ELR (cell line): ENCODE measurements at regions not wholly inside any gene's neighbourhood (a gene's known extent, or its start where the extent isn't known, plus 50 kb on each side); places are given as distances from the start of the nearest gene placed in this dataset.

Experiments
- DNase-seq: peaks from one replicate; pipeline ENCODE4 v3.0.0-alpha.2; 2015; ENCODE audit warnings: low read depth

GRCh38 chr18:56545464-56545863 lies 92.9 kb downstream of the TXNL1 start:
- DNase-seq = no peak

- DNase-seq = no peak
Observed at GRCh38 chr18:56542476-56542875, 95.9 kb downstream of the TXNL1 start.

GRCh38 chr18:56541793-56542192 lies 96.6 kb downstream of the TXNL1 start:
- DNase-seq = no peak

DNA sequence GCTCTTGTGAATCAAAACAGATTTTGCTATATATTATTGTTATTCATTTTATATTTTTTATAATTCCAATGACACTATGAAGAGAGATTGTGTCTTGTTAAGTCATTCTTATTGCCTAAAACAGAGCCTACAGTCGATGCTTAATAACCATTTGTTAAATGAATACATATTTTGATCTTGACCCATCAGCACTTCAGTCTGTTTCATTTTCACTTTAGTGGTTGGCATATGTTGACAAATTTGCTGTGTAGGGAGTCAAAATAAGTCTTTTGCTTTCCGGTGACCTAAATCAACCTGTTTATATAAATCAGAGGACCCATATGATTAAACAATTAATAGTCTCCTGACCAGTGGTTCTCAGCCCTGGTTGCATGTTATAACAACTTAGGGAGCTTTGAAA lies 97.1 kb downstream of the TXNL1 start:
- DNase-seq = no peak

DNA sequence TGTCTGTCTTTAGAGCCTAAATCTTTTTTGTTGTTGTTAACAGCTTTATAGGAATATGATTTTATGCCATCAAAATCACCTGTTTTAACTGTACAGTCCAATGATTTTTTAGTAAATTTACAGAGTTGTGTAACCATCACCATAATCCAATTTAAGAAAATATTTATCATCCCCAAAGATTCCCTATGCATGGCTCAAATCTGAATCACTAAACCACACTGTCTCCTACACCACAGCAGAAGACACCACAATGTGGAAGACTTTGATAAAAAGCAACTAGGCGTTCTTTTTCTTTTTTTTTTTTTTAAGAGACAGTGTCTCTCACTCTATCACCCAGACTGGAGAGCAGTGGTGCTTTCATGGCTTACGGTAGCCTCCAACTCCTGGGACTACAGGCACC lies 99.6 kb downstream of the TXNL1 start:
- no peak for DNase-seq

GRCh38 chr18:56532176-56532840 lies 106.1 kb downstream of the TXNL1 start:
- no peak for DNase-seq

- DNase-seq = no peak
Observed at GRCh38 chr18:56522816-56523215, 115.6 kb downstream of the TXNL1 start.

DNA sequence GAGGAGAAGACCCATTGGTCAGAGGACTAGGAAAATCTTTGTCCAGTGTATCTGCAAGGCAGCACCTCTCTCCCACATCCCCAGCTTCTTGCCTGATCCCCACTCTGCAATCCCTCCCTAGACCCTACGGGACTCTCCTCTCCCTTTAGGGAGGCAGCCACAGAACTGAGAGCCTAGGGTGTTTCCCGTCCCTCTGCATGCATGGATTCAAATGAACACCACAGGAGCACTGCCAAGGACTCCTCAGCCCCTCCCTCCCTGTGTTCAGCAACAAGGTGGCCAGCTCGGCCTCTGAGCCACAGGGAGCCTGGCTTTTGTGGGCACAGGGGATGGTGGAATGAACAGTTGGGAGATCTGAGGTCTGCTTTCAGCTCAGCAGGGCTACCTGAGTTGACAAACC lies 117.1 kb downstream of the TXNL1 start:
- no peak for DNase-seq

DNA sequence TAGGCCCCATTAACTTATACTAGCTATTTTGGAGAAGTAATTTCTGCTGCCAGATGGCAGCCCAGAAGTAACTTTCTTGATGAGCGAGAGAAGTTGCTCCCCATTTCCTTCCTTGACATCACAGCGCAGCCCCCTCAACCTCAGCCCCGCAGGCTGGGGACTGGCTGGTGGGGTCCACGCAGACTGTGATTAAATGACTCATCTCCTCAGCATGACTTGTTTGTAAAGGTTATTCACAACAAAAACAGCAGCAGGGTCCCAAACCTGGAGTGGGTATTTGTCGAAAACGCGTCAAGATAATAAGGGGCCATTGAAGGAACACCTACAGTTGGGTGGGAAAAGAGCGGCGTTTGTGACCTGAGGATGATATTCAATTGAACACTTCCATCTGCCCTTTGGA lies 120.6 kb downstream of the TXNL1 start:
- no peak for DNase-seq

DNA sequence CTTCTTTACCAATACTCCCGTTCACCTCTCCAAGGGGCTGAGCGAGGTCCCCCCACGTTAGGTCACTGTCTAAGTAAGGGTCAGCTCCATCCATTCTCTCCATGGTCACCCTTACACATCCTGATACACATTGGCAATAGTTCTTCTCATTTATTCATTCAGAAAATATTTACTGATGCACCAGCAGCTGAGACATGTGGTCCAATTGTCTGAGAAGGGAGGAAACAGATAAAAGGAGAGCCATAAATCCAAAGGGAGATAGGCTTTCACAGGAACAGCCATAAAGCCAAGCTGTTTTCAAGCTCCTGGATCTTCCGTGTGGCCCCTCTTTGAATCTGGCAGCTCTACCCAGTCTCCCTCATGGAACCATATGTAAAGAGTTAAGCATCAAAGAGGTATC lies 121.2 kb downstream of the TXNL1 start:
- DNase-seq = no peak

DNA sequence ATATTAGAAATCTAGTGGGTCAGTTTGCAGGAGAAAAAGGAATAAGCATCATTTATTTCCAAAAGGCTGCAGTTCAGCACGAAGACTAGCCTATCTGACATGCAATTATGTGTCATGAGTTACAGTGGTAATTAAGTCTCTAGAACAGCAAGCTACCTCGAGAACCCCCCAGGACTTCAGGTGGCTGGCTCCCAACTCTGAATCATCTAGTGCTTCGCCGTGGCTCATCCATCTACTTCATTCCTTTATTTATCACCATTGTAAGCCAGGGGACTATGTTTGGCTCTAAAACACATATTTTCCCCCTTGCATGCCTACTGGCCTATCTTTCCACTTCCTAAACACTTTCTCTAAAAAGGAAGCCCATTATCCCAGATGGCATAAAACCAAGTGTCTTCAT lies 121.6 kb downstream of the TXNL1 start:
- no peak for DNase-seq

DNA sequence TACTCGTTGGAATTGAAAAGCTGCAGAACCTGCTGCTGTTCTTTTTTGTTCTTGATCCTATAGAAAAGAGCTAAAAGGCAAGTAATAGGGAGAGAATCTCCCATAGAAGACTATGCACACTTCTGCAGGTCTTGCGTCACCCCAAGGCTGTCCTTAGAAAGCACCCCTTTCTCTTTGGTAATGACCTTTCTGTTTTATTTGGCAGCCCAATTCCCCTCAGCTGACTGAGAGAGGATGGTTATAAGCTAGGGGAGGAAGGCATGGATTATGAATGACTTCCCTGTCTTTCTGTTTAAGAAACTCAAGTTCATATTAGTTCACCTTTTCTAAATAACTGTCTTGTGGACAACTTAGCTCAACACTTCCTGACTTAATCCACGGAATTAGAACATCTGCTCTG lies 122.9 kb downstream of the TXNL1 start:
- no peak for DNase-seq

DNA sequence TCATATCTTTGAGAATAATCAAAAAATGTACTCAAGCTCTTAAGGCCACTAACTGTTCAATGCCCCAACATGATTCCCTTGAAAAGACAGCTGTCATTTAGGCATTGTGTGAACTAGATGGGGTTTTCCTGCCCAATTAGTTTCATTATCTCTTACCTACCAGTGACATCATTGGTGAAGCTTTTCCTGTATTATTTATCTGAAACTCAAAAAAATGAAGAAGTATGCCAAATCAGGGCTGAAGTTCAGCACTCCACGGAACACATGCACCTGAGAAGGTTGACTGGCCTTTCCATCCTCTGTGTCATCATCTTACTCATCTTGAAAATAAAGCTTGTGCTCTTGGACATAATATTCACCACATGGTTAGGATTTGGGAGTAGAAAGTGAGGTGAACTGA lies 126.4 kb downstream of the TXNL1 start:
- DNase-seq = peak; percentile 16

- no peak for DNase-seq
Observed at GRCh38 chr18:56510108-56510507, 128.3 kb downstream of the TXNL1 start.

DNA sequence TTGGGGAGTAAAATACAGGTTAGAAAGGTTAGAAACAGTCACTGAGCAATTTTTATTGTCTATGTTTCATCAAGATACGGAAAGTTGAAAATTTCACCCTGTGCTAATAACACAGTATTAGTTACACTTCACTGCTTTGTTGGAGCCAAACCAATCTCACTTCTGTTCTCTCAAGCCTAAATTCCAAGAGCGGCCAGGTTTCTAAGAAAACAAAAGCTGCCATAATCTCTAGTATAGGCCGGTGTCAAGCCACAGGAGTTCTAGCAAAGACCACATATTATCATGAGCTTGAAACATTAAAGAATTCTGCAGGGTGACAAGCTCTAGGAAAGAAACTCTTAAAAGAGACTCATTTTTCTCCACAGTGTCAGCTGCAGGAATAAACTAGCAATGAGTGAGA lies 128.7 kb downstream of the TXNL1 start:
- DNase-seq = no peak

DNA sequence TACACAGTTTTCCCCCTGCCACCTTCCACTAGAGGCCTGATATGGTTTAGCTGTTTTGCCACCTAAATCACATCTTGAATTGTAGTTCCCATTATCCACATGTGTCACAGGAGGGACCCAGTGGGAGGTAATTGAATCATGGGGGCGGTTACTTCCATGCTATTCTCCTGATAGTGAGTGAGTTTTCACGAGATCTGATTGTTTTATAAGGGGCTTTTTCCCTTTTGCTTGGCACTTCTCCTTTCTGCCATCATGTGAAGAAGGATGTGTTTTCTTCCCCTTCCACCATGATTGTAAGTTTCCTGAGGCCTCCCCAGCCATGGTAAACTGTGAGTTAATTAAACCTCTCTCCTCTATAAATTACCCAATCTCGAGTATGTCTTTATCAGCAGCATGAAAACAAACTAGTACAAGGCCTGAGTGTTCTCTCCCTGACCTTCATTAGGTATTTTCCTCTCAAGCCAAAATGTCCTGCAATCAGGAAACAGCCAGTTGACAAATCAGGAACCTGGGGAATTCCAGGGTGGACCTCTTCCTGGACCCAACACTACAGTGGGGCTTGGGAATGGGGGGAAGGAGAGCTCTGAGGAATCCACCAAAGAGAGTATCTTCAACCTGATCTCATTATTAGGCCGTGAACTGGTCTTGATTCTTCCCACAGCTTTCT lies 129.9 kb downstream of the TXNL1 start:
- no peak for DNase-seq

DNA sequence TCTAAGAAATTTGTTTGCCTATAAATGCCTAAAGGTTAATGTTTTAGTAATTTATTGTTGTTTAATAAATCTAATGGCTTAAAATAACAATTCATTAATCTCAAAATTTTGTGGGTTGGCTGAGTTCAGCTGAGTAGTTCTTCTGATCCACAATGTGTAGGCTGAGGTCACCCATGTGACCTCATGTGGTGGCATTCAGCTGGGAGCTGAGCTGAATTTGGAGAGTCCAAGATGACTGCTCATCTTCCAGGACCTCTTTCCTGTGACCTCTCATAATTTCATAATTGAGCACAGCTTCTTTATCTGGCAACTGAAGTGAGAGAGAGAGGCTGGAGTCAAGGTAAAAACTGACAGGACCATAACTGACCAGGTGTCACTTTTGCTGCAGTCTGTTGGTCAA lies 132.4 kb downstream of the TXNL1 start:
- DNase-seq = no peak

DNA sequence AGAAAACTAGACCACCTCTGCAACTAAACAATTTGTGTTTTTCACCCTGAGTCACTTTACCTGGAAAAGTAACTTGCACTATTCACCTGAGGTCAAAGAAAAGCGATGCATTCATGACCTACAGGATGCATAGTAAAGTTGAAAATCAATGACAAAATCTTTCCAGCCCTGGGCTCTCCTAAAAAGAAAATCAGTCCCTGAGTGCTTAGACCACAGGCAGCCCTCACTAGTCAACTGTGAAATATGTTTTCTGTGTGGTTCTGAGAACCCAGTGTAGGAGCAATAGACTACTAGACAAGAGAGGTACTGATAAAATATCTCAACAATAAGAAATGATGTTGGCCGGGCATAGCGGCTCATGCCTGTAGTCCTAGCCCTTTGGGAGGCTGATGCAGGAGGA lies 133.1 kb downstream of the TXNL1 start:
- no peak for DNase-seq

- no peak for DNase-seq
Observed at GRCh38 chr18:56501896-56502295, 136.5 kb downstream of the TXNL1 start.

- DNase-seq = no peak
Observed at GRCh38 chr18:56495884-56496283, 142.5 kb downstream of the TXNL1 start.

- no peak for DNase-seq
Observed at GRCh38 chr18:56493531-56493930, 144.9 kb downstream of the TXNL1 start.

GRCh38 chr18:56492136-56492535 lies 146.3 kb downstream of the TXNL1 start:
- no peak for DNase-seq

GRCh38 chr18:56490942-56491341 lies 147.4 kb downstream of the TXNL1 start:
- no peak for DNase-seq

- no peak for DNase-seq
Observed at GRCh38 chr18:56489893-56490292, 148.5 kb downstream of the TXNL1 start.
